ENCODE measurements at regions not wholly inside any gene's neighbourhood (a gene's known extent, or its start where the extent isn't known, plus 50 kb on each side); places are given as distances from the start of the nearest gene placed in this dataset.

GRCh38 chr2:122011493-122012270, 256.2 kb downstream of the TSN start:
- TF ChIP-seq POLR2AphosphoS5 (IDR thresholded peaks at IDR 0.05; ENCODE audit: low read depth, low read length) (no peak), TAF1 (IDR thresholded peaks at IDR 0.05; ENCODE audit: borderline replicate concordance, insufficient read depth, low read length) (no peak)

Measured in PFSK-1 (cell line).